ENCODE measurements at regions not wholly inside any gene's neighbourhood (a gene's known extent, or its start where the extent isn't known, plus 50 kb on each side); places are given as distances from the start of the nearest gene placed in this dataset.

- no peak overlapping the region for H3K27ac ChIP-seq (ENCODE audit: poor library complexity, severe bottlenecking)
- DNase-seq (ENCODE audit: low spot score) (no peak), ATAC-seq (ENCODE audit: low read depth) (no peak)
- no peaks in the 10 kb centered on the region for H3K27me3 ChIP-seq (ENCODE audit: insufficient read depth, poor library complexity, severe bottlenecking)
- no peak for TF ChIP-seq CTCF (IDR thresholded peaks at IDR 0.05; ENCODE audit: poor library complexity, severe bottlenecking)
- H3K9me3 ChIP-seq (ENCODE audit: severe bottlenecking) = no peaks in the 10 kb centered on the region
- no peak overlapping the region for H3K4me3 ChIP-seq (ENCODE audit: severe bottlenecking)
- H3K4me1 ChIP-seq (ENCODE audit: insufficient read depth, poor library complexity, severe bottlenecking) = peaks cover 11% of the 10 kb centered on the region
- H3K36me3 ChIP-seq (ENCODE audit: low read depth) = no peaks in the 10 kb centered on the region
Observed at GRCh38 chr1:234885601-234886000, 243.0 kb downstream of the TOMM20 start.

- no peak for TF ChIP-seq CTCF (IDR thresholded peaks at IDR 0.05; ENCODE audit: poor library complexity, severe bottlenecking)
- no peaks in the 10 kb centered on the region for H3K36me3 ChIP-seq (ENCODE audit: low read depth)
- DNase-seq (ENCODE audit: low spot score) (no peak), ATAC-seq (ENCODE audit: low read depth) (no peak)
- H3K4me1 ChIP-seq (ENCODE audit: insufficient read depth, poor library complexity, severe bottlenecking) = peaks cover 11% of the 10 kb centered on the region
- no peaks in the 10 kb centered on the region for H3K27me3 ChIP-seq (ENCODE audit: insufficient read depth, poor library complexity, severe bottlenecking)
- no peak overlapping the region for H3K4me3 ChIP-seq (ENCODE audit: severe bottlenecking)
- no peak overlapping the region for H3K27ac ChIP-seq (ENCODE audit: poor library complexity, severe bottlenecking)
- no peaks in the 10 kb centered on the region for H3K9me3 ChIP-seq (ENCODE audit: severe bottlenecking)
Observed at GRCh38 chr1:234884701-234885100, 243.9 kb downstream of the TOMM20 start.

GRCh38 chr1:234884006-234884405 lies 244.6 kb downstream of the TOMM20 start:
- Histone ChIP-seq H3K27me3 (ENCODE audit: insufficient read depth, poor library complexity, severe bottlenecking) (no peaks in the 10 kb centered on the region), H3K36me3 (ENCODE audit: low read depth) (no peaks in the 10 kb centered on the region), H3K9me3 (ENCODE audit: severe bottlenecking) (no peaks in the 10 kb centered on the region), H3K27ac (ENCODE audit: poor library complexity, severe bottlenecking) (no peak overlapping the region), H3K4me1 (ENCODE audit: insufficient read depth, poor library complexity, severe bottlenecking) (peaks cover 11% of the 10 kb centered on the region), H3K4me3 (ENCODE audit: severe bottlenecking) (no peak overlapping the region)
- ATAC-seq (ENCODE audit: low read depth) (no peak), DNase-seq (ENCODE audit: low spot score) (no peak)
- no peak for TF ChIP-seq CTCF (IDR thresholded peaks at IDR 0.05; ENCODE audit: poor library complexity, severe bottlenecking)

DNA sequence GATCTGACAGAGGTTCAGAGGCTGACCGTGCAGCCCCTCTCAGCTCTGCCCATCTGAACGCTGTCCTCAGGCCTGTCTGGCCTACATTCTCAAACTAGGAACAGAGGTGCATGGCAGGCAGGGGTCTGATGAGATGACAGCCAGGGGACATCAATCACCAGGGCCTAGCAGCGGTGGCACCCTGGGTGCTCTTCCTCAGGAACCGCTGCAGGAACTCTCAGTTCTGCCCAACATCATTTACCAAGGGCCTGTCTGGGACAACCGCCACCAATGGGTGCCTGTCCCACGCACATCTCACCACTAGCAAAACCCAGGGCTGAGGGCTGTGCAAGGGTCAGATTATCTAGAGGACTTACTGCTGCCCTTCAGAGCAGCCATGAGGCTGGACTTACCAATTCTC lies 245.7 kb downstream of the TOMM20 start:
- Histone ChIP-seq H3K27ac (ENCODE audit: poor library complexity, severe bottlenecking) (no peak overlapping the region), H3K9me3 (ENCODE audit: severe bottlenecking) (no peaks in the 10 kb centered on the region)

More for the DNA sequence above, 245.7 kb downstream of the TOMM20 start:
- no peaks in the 10 kb centered on the region for H3K36me3 ChIP-seq (ENCODE audit: low read depth)
- H3K4me1 ChIP-seq (ENCODE audit: insufficient read depth, poor library complexity, severe bottlenecking) = peaks cover 11% of the 10 kb centered on the region
- no peak for ATAC-seq (ENCODE audit: low read depth)
- no peak for TF ChIP-seq CTCF (IDR thresholded peaks at IDR 0.05; ENCODE audit: poor library complexity, severe bottlenecking)
- no peak for DNase-seq (ENCODE audit: low spot score)
- no peaks in the 10 kb centered on the region for H3K27me3 ChIP-seq (ENCODE audit: insufficient read depth, poor library complexity, severe bottlenecking)
- no peak overlapping the region for H3K4me3 ChIP-seq (ENCODE audit: severe bottlenecking)
